Ascending aorta (tissue), 2 donors: ENCODE measurements at regions not wholly inside any gene's neighbourhood (a gene's known extent, or its start where the extent isn't known, plus 50 kb on each side); places are given as distances from the start of the nearest gene placed in this dataset.

Experiments used
- DNase-seq, 2 donors: peaks; one replicate each; pipeline ENCODE4 v3.0.0-alpha.2; 2019; ENCODE audit warnings: low spot score in 2 of 2
- H3K27ac ChIP-seq, 2 donors: fragments of 200-600 bp; sonication (generic); one replicate each; pipeline ENCODE4 v1.5.1; 2016 to 2017; ENCODE audit warnings: mild to moderate bottlenecking in 1 of 2
- H3K27me3 ChIP-seq: fragments of 200-600 bp; sonication (generic); one replicate; pipeline ENCODE4 v1.5.1; 2017
- H3K36me3 ChIP-seq, 2 donors: fragments of 200-600 bp; sonication (generic); one replicate each; pipeline ENCODE4 v1.5.1; 2016
- H3K4me1 ChIP-seq, 2 donors: fragments of 200-600 bp; sonication (generic); one replicate each; pipeline ENCODE4 v1.5.1; 2016 to 2017; ENCODE audit warnings: mild to moderate bottlenecking in 1 of 2
- H3K4me3 ChIP-seq, 2 donors: fragments of 200-600 bp; sonication (generic); one replicate each; pipeline ENCODE4 v1.5.1; 2016 to 2017; ENCODE audit warnings: mild to moderate bottlenecking in 1 of 2
- H3K9me3 ChIP-seq, 2 donors: fragments of 200-600 bp; sonication (generic); one replicate each; pipeline ENCODE4 v1.5.1; 2016
- intact Hi-C: fragments of 100-400 bp; cut with DNase I; formaldehyde crosslinking; loops from one replicate; pipeline ENCODE4 v1.15.1; 2023
- TF ChIP-seq, protein P1 (sequence below), 3 experiments: fragments of 200-600 bp in 2 of 3; fragments of 450-650 bp in 1 of 3; sonication (generic) in 2 of 3; IDR thresholded peaks; one replicate each; pipeline ENCODE4 v1.5.1; 2016 to 2019; ENCODE audit warnings: antibody characterized with exemption in 3 of 3, mild to moderate bottlenecking in 1 of 3, moderate library complexity in 1 of 3

DNA sequence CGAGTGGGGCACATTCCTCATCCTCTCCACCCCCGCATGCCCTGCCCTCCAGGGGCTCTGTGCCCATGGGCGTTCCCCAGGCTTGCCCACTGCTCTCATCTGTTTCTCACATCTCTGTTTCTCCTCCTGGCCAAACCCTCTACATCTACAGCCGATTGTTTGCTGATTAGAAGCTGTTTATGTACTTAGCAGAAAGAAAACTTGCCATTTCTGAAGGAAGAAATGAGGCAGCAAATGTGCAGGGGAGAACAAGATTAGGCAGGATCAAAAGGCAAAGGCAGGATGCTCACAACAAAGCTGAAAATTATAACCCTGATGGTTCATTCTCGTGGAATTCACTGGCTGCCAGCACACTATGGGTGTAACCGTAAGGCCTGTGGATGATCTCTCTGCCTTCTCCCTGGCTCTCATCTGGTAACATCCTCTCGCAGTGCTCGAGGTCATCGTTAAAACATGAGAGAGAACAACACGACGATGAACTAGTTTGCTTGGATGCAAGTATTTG is 111.6 kb upstream of the KLF14 start:
- no peak overlapping the region for H3K4me3 ChIP-seq
- H3K9me3 ChIP-seq = no peaks in the 10 kb centered on the region
- DNase-seq = no peak
- no peaks in the 10 kb centered on the region for H3K27me3 ChIP-seq
- no peak overlapping the region for H3K27ac ChIP-seq
- H3K4me1 ChIP-seq = no peaks in the 10 kb centered on the region
- TF ChIP-seq, protein P1, sequence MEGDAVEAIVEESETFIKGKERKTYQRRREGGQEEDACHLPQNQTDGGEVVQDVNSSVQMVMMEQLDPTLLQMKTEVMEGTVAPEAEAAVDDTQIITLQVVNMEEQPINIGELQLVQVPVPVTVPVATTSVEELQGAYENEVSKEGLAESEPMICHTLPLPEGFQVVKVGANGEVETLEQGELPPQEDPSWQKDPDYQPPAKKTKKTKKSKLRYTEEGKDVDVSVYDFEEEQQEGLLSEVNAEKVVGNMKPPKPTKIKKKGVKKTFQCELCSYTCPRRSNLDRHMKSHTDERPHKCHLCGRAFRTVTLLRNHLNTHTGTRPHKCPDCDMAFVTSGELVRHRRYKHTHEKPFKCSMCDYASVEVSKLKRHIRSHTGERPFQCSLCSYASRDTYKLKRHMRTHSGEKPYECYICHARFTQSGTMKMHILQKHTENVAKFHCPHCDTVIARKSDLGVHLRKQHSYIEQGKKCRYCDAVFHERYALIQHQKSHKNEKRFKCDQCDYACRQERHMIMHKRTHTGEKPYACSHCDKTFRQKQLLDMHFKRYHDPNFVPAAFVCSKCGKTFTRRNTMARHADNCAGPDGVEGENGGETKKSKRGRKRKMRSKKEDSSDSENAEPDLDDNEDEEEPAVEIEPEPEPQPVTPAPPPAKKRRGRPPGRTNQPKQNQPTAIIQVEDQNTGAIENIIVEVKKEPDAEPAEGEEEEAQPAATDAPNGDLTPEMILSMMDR (IDR thresholded peaks at IDR 0.05) = no peak
- intact Hi-C loops = no loop called here
- H3K36me3 ChIP-seq = no peaks in the 10 kb centered on the region

- Histone ChIP-seq H3K4me3 (no peak overlapping the region), H3K4me1 (no peaks in the 10 kb centered on the region), H3K36me3 (peaks cover 0 to 8% of the 10 kb centered on the region in 2 donors), H3K27ac (no peak overlapping the region), H3K9me3 (no peaks in the 10 kb centered on the region), H3K27me3 (no peaks in the 10 kb centered on the region)
- TF ChIP-seq, protein P1 (IDR thresholded peaks at IDR 0.05) = no peak
- DNase-seq = no peak
- intact Hi-C loops = no loop called here
These were observed 115.6 kb upstream of the KLF14 start for GRCh38 chr7:130849604-130850003.

GRCh38 chr7:130850956-130851355 is 116.9 kb upstream of the KLF14 start:
- TF ChIP-seq, protein P1 (IDR thresholded peaks at IDR 0.05) = no peak
- intact Hi-C loops = no loop called here
- no peak for DNase-seq
- Histone ChIP-seq H3K36me3 (peaks cover 4 to 20% of the 10 kb centered on the region in 2 donors), H3K4me1 (no peaks in the 10 kb centered on the region), H3K4me3 (no peak overlapping the region), H3K27ac (no peak overlapping the region), H3K9me3 (no peaks in the 10 kb centered on the region), H3K27me3 (no peaks in the 10 kb centered on the region)

DNA sequence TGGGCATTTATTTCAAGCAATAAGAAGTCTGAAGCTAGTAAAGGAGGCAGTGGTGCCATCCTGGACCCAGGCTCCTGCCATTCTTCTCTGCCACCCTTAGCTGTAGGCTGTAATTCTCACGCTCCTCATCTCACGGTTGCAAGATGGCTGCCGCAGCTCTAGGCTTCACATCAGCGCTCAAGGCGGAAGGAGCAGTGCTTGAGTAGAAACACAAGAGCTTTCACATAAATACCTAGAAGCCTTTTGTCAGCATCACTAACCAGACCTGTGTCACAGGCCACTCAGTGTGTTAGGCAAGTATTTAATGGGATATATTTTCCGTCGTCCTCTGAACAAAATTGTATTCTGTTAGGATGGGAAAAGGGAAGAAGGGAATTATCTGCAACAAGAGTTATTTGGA is 118.9 kb upstream of the KLF14 start:
- intact Hi-C loops = no loop called here
- no peak for DNase-seq
- Histone ChIP-seq H3K36me3 (peaks cover 10 to 39% of the 10 kb centered on the region in 2 donors), H3K27ac (no peak overlapping the region), H3K9me3 (peaks cover 8 to 17% of the 10 kb centered on the region in 2 donors), H3K4me3 (no peak overlapping the region), H3K27me3 (no peaks in the 10 kb centered on the region), H3K4me1 (no peaks in the 10 kb centered on the region)
- TF ChIP-seq, protein P1 (IDR thresholded peaks at IDR 0.05) = no peak

GRCh38 chr7:130853503-130854279 is 119.7 kb upstream of the KLF14 start:
- peaks cover 8 to 24% of the 10 kb centered on the region in 2 donors for H3K9me3 ChIP-seq
- no peak overlapping the region for H3K27ac ChIP-seq
- intact Hi-C loops = no loop called here
- no peaks in the 10 kb centered on the region for H3K27me3 ChIP-seq
- TF ChIP-seq, protein P1 (IDR thresholded peaks at IDR 0.05) = no peak
- no peak for DNase-seq
- no peak overlapping the region for H3K4me3 ChIP-seq
- peaks cover 10 to 46% of the 10 kb centered on the region in 2 donors for H3K36me3 ChIP-seq
- no peaks in the 10 kb centered on the region for H3K4me1 ChIP-seq
